ENCODE measurements at regions not wholly inside any gene's neighbourhood (a gene's known extent, or its start where the extent isn't known, plus 50 kb on each side); places are given as distances from the start of the nearest gene placed in this dataset.

DNA sequence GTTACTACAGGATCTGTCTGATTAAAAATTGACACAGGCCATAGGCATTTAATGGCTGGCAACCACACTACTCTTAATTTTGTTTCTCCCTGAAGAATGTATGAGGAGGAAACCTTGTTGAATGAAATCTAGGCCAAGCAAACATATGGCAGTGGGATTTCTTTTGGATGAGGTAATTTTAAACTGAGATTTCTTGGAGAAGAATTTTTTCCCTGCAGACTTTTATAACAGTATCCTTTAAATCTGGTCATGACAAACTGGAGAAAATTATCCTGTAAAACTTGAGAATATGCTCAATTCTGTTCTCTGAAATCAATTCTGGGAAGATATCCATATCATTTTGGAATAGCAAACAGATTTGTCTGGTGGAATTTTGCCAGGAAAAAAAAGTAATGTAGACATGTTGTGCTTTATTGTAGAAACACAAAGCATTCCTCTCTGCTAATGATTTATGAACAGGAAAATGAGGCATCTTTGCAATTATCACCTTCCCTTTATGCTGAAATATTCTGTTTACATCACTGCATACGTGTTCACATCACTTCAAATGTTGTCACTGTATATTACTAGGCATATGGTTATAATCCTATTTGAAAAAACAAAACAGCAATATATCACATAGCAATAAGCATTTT lies 108.3 kb upstream of the ARSJ start:
- TF ChIP-seq, protein P1, sequence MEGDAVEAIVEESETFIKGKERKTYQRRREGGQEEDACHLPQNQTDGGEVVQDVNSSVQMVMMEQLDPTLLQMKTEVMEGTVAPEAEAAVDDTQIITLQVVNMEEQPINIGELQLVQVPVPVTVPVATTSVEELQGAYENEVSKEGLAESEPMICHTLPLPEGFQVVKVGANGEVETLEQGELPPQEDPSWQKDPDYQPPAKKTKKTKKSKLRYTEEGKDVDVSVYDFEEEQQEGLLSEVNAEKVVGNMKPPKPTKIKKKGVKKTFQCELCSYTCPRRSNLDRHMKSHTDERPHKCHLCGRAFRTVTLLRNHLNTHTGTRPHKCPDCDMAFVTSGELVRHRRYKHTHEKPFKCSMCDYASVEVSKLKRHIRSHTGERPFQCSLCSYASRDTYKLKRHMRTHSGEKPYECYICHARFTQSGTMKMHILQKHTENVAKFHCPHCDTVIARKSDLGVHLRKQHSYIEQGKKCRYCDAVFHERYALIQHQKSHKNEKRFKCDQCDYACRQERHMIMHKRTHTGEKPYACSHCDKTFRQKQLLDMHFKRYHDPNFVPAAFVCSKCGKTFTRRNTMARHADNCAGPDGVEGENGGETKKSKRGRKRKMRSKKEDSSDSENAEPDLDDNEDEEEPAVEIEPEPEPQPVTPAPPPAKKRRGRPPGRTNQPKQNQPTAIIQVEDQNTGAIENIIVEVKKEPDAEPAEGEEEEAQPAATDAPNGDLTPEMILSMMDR (IDR thresholded peaks at IDR 0.05) = no peak
- DNase-seq (ENCODE audit: low spot score in 2 of 2) = no peak
- H3K27me3 ChIP-seq = no peaks in the 10 kb centered on the region
- no peaks in the 10 kb centered on the region for H3K4me1 ChIP-seq
- no peaks in the 10 kb centered on the region for H3K9me3 ChIP-seq
- H3K36me3 ChIP-seq = no peaks in the 10 kb centered on the region
- intact Hi-C loops (cut with DNase I) = no loop called here
- no peak overlapping the region for H3K4me3 ChIP-seq
- no peak overlapping the region for H3K27ac ChIP-seq

DNA sequence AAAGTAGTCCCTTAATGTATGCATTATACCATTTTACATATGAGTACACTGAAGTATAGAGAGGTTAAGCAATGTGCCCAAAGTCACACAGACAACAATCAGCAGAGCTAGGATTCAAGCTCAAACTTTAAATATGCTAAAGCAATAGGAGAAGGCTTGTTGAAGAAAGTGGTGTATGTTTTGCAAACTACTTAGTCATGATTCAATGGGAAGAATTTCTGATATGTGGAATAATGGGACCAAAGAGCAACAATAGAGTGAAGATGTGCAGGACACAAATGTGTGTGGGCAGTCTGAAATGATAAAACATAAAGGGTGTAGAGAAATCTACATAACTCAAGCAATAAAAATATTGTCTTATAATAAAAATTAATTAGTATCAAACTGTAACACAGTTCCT lies 109.0 kb upstream of the ARSJ start:
- intact Hi-C loops (cut with DNase I) = no loop called here
- TF ChIP-seq, protein P1 (IDR thresholded peaks at IDR 0.05) = no peak
- Histone ChIP-seq H3K4me3 (no peak overlapping the region), H3K9me3 (no peaks in the 10 kb centered on the region), H3K27ac (no peak overlapping the region), H3K27me3 (no peaks in the 10 kb centered on the region), H3K4me1 (no peaks in the 10 kb centered on the region), H3K36me3 (no peaks in the 10 kb centered on the region)
- DNase-seq (ENCODE audit: low spot score in 2 of 2) = no peak

DNA sequence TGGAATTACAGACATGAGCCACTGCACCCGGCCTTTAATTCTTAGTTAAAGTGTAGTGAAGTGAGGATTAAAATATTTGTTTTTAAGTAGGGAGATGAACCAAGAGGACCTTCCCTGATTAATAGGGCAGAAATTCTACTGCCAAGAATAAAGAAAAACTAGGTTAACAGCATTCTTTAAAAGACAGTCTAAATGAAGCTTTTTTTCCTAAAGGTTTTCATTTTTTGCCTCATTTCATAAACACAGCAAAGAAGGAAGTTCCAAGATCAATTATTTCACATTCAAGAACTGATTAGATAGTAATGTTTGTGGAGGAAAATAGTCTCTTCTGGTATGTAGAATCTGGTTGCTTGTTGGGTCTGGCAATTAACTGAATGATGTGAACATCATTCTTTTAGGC lies 112.1 kb upstream of the ARSJ start:
- no peak overlapping the region for H3K4me3 ChIP-seq
- no peaks in the 10 kb centered on the region for H3K4me1 ChIP-seq
- no peak overlapping the region for H3K27ac ChIP-seq
- no peaks in the 10 kb centered on the region for H3K36me3 ChIP-seq
- no peaks in the 10 kb centered on the region for H3K27me3 ChIP-seq
- TF ChIP-seq, protein P1 (IDR thresholded peaks at IDR 0.05) = no peak
- intact Hi-C loops (cut with DNase I) = no loop called here
- no peak for DNase-seq (ENCODE audit: low spot score in 2 of 2)
- H3K9me3 ChIP-seq = no peaks in the 10 kb centered on the region

DNA sequence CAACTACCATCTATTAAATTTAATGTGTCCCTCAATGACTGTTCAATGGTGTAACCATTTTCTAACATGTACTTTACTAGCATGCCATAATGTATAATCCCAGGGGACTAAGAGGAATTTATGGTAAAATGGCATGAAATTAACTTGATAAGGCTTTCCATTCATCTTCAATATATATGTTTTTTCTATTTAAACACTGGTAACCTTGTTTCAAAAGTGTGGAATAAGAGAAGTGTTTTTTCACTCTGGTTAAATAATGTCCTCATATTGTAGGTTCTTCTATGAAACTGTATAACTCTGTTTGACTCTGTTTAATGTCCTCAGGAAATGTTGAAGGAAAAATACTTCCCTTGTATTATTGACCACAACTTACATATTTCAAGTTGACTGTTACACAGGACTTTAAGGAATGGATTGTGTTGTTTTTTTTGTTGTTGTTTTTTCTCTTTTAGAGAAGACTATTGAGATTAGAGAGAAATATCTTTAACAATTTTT lies 113.8 kb upstream of the ARSJ start:
- Histone ChIP-seq H3K27ac (no peak overlapping the region), H3K4me3 (no peak overlapping the region), H3K27me3 (no peaks in the 10 kb centered on the region), H3K4me1 (no peaks in the 10 kb centered on the region), H3K36me3 (no peaks in the 10 kb centered on the region), H3K9me3 (no peaks in the 10 kb centered on the region)
- no peak for DNase-seq (ENCODE audit: low spot score in 2 of 2)
- intact Hi-C loops (cut with DNase I) = no loop called here
- TF ChIP-seq, protein P1 (IDR thresholded peaks at IDR 0.05) = no peak

DNA sequence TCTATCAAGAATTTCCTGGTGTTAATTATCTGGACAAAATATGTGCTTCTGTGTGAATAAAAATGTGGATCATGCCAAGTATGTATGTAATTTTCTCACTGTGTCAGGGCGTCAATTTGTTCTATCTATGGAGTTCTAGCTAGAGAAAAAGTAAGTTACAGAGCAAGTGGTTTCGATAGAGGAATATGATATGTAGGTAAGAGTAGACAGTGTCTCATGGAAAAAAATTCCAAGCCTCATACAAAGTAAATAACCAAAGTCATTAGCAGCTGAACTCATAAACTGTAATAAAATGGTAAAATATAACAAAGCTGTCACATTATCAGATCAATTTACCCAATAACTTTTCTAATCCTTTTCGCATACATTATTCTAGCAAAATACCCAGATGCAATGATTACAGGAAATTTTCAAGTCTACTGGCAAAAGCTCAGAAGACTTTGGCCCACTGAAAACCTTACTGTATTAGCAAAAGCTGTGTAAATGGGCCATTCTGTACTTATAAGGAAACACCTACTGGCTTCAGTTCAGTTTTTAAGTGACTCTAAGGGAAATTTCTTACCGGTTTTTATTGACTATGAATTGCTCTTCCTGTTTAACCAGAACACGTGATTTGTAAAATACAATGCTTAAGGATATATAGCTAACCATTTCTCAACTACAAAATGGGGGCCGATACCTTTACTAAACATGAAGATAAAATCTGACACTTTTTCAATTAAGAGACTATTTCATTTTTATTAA lies 121.0 kb upstream of the ARSJ start:
- no peaks in the 10 kb centered on the region for H3K27me3 ChIP-seq
- no peak overlapping the region for H3K4me3 ChIP-seq
- H3K27ac ChIP-seq = no peak overlapping the region
- intact Hi-C loops (cut with DNase I) = no loop called here
- DNase-seq (ENCODE audit: low spot score in 2 of 2) = no peak
- no peaks in the 10 kb centered on the region for H3K36me3 ChIP-seq
- H3K9me3 ChIP-seq = no peaks in the 10 kb centered on the region
- TF ChIP-seq, protein P1 (IDR thresholded peaks at IDR 0.05) = no peak
- H3K4me1 ChIP-seq = no peaks in the 10 kb centered on the region

Measured in ascending aorta (tissue), 2 donors.